ENCODE measurements at regions not wholly inside any gene's neighbourhood (a gene's known extent, or its start where the extent isn't known, plus 50 kb on each side); places are given as distances from the start of the nearest gene placed in this dataset.

DNA sequence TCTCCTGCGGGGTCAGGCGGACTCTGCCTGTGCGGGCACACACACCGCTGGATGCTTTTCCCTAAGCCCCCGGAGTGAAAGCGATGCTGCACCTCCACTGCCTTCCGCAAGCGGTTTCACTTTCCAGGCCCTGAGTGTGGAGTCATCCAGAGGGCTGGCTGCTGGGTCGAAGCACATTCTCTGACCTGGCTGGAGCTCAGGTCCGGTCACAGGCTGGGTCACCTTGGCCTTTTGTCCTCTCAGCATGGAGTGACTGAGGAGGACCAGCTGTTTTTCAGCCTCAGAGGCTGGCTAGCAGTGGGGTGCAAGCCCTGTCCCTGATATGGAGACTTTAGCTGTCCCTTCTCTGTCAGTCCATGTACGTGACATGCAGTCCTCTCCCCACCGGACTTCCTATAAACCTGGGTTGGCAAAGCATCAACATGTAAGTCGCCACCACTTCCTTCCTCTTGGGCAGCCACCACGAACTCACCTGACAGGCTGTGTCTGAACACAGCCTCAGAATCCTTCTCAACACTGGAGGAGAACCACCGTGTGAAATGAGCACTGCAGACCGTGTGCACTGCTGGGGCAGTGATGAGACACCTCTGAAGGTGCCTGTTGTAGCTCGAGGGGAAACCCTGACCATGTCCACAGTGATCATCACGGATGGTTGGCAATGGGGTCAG is 51.3 kb downstream of the GADD45G start:
- Histone ChIP-seq H3K27ac (peak overlapping the region; percentile 18), H3K27me3 (ENCODE audit: low read depth) (no peaks in the 10 kb centered on the region), H3K36me3 (no peaks in the 10 kb centered on the region), H3K4me3 (no peak overlapping the region), H3K4me1 (peaks cover 29% of the 10 kb centered on the region), H3K9me3 (no peaks in the 10 kb centered on the region)
- ATAC-seq (peak; percentile 38 to 42), DNase-seq (no peak)
- TF ChIP-seq, protein P1, sequence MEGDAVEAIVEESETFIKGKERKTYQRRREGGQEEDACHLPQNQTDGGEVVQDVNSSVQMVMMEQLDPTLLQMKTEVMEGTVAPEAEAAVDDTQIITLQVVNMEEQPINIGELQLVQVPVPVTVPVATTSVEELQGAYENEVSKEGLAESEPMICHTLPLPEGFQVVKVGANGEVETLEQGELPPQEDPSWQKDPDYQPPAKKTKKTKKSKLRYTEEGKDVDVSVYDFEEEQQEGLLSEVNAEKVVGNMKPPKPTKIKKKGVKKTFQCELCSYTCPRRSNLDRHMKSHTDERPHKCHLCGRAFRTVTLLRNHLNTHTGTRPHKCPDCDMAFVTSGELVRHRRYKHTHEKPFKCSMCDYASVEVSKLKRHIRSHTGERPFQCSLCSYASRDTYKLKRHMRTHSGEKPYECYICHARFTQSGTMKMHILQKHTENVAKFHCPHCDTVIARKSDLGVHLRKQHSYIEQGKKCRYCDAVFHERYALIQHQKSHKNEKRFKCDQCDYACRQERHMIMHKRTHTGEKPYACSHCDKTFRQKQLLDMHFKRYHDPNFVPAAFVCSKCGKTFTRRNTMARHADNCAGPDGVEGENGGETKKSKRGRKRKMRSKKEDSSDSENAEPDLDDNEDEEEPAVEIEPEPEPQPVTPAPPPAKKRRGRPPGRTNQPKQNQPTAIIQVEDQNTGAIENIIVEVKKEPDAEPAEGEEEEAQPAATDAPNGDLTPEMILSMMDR (IDR thresholded peaks at IDR 0.05), result no peak
- intact Hi-C loops (cut with DNase I), result no loop called here

DNA sequence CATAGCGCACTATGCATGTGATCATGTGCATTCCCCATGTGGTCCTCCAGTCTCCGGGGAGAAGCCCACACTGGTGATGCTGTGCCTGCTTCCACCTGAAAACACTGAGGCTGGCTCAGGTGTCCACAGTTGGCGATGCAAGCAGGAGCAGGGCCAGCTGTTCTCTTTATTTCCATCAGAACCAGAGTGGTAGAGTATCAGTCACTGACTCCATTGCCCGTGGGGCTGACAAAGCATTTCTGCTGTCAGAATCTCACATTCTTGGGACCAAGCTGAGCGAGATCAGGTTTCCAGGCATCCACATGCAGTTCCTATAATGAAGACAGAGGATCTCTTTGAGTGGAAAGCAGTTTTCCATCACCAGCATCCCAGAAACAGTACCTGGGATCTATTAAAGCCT is 52.5 kb downstream of the GADD45G start:
- TF ChIP-seq, protein P1 (IDR thresholded peaks at IDR 0.05), result no peak
- H3K4me1 ChIP-seq, result peaks cover 41% of the 10 kb centered on the region
- no peaks in the 10 kb centered on the region for H3K36me3 ChIP-seq
- intact Hi-C loops (cut with DNase I), result no loop called here
- no peaks in the 10 kb centered on the region for H3K27me3 ChIP-seq (ENCODE audit: low read depth)
- no peaks in the 10 kb centered on the region for H3K9me3 ChIP-seq
- H3K4me3 ChIP-seq, result no peak overlapping the region
- H3K27ac ChIP-seq, result no peak overlapping the region
- no peak for DNase-seq
- no peak for ATAC-seq

DNA sequence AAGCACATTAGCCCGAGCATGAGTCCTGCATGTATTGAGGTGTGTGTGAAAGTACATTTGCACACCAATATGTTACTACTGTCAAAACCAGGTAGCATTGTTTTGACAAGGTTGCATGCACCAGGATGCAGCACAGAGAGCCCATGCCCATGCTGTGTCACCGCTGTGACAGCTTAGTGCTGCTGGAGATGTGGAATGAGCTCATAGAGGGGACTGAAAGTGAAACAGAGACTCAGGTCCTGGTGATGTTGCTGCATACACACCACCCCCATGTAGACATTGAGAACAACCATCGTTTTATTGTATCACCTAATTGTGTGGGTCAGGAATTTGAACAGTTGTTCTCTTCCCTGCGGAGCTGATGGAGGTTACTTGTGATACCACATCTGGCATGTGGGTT is 53.0 kb downstream of the GADD45G start:
- Histone ChIP-seq H3K27ac (no peak overlapping the region), H3K36me3 (no peaks in the 10 kb centered on the region), H3K9me3 (no peaks in the 10 kb centered on the region), H3K27me3 (ENCODE audit: low read depth) (no peaks in the 10 kb centered on the region), H3K4me3 (no peak overlapping the region), H3K4me1 (peaks cover 46% of the 10 kb centered on the region)
- TF ChIP-seq, protein P1 (IDR thresholded peaks at IDR 0.05), result no peak
- intact Hi-C loops (cut with DNase I), result no loop called here
- DNase-seq (no peak), ATAC-seq (no peak)

DNA sequence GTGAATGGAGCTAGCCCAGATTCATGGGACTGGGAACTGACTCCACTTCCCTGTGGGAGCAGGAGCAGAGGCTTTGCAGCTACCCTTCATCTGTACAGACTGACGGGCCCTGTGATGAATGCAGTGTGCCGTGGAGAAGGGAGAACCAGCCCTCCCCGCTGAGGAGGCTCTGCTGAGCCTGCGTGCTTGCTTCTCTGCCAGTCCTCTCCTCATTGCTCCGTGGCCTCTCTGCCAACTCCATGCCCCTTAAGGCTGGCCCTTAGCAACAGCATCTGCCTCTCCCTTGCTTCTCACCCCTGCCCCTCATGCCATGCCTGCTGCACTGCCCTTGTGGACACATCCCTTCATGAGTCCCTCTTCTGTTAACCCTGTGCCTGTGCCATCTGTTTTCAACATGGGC is 53.6 kb downstream of the GADD45G start:
- Histone ChIP-seq H3K27ac (no peak overlapping the region), H3K36me3 (no peaks in the 10 kb centered on the region), H3K9me3 (no peaks in the 10 kb centered on the region), H3K4me1 (peaks cover 52% of the 10 kb centered on the region), H3K27me3 (ENCODE audit: low read depth) (no peaks in the 10 kb centered on the region), H3K4me3 (no peak overlapping the region)
- TF ChIP-seq, protein P1 (IDR thresholded peaks at IDR 0.05), result no peak
- DNase-seq, result no peak
- ATAC-seq, result no peak
- intact Hi-C loops (cut with DNase I), result no loop called here

DNA sequence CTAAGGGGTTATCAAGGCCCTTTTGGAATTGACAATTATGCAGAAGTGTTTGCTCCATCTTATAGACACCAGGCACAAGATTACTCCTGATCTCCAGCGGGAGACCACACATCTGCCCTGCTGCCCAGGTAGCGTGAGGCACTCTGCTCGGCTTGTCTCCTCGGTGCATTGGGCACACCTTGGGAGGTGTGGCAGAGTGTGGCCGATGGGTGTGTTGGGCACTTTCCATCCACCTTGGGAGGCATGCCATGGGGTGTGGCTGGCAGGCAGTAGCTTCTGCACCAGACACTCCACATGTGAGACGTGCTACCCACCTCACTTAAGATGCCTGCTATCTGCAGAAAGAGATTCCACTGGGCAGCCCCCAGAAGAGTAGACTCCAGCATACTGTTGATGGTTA is 54.1 kb downstream of the GADD45G start:
- Histone ChIP-seq H3K4me3 (no peak overlapping the region), H3K4me1 (peaks cover 58% of the 10 kb centered on the region), H3K36me3 (no peaks in the 10 kb centered on the region), H3K27me3 (ENCODE audit: low read depth) (no peaks in the 10 kb centered on the region), H3K9me3 (no peaks in the 10 kb centered on the region), H3K27ac (no peak overlapping the region)
- no peak for ATAC-seq
- no peak for DNase-seq
- TF ChIP-seq, protein P1 (IDR thresholded peaks at IDR 0.05), result no peak
- intact Hi-C loops (cut with DNase I), result no loop called here

Measured in lower lobe of right lung (tissue), 2 donors.